ENCODE measurements at regions not wholly inside any gene's neighbourhood (a gene's known extent, or its start where the extent isn't known, plus 50 kb on each side); places are given as distances from the start of the nearest gene placed in this dataset.

- no peak for DNase-seq
Measured at GRCh38 chr5:125014202-125014601, 267.8 kb upstream of the ZNF608 start.

- DNase-seq, result no peak
Measured at GRCh38 chr5:125017796-125018195, 271.4 kb upstream of the ZNF608 start.

GRCh38 chr5:125023673-125024072 lies 277.2 kb upstream of the ZNF608 start:
- no peak for DNase-seq

GRCh38 chr5:125026867-125027731 lies 280.7 kb upstream of the ZNF608 start:
- no peak for DNase-seq

GRCh38 chr5:125032286-125032685 lies 285.8 kb upstream of the ZNF608 start:
- no peak for DNase-seq

- no peak for DNase-seq
Measured at GRCh38 chr5:125033602-125034001, 287.2 kb upstream of the ZNF608 start.

- no peak for DNase-seq
Measured at GRCh38 chr5:125034331-125034730, 287.9 kb upstream of the ZNF608 start.

GRCh38 chr5:125036494-125036893 lies 290.1 kb upstream of the ZNF608 start:
- DNase-seq, result no peak

- no peak for DNase-seq
Measured at GRCh38 chr5:125037020-125037419, 290.6 kb upstream of the ZNF608 start.

GRCh38 chr5:125037530-125037929 lies 291.1 kb upstream of the ZNF608 start:
- no peak for DNase-seq

- no peak for DNase-seq
Measured at GRCh38 chr5:125038477-125038876, 292.0 kb upstream of the ZNF608 start.

GRCh38 chr5:125041798-125042197 lies 295.4 kb upstream of the ZNF608 start:
- DNase-seq, result no peak

GRCh38 chr5:125042261-125042890 lies 295.9 kb upstream of the ZNF608 start:
- DNase-seq, result no peak

GRCh38 chr5:125043781-125044391 lies 297.4 kb upstream of the ZNF608 start:
- DNase-seq, result no peak

GRCh38 chr5:125044491-125045282 lies 298.2 kb upstream of the ZNF608 start:
- DNase-seq, result no peak

GRCh38 chr5:125045646-125046045 lies 299.2 kb upstream of the ZNF608 start:
- DNase-seq, result no peak

- DNase-seq, result no peak
Measured at GRCh38 chr5:125046838-125047237, 300.4 kb upstream of the ZNF608 start.

GRCh38 chr5:125047871-125048270 lies 301.4 kb upstream of the ZNF608 start:
- DNase-seq, result no peak

GRCh38 chr5:125049721-125050702 lies 303.6 kb upstream of the ZNF608 start:
- no peak for DNase-seq

- no peak for DNase-seq
Measured at GRCh38 chr5:125050926-125051325, 304.5 kb upstream of the ZNF608 start.

GRCh38 chr5:125052584-125052983 lies 306.1 kb upstream of the ZNF608 start:
- DNase-seq, result no peak

- DNase-seq, result no peak
Measured at GRCh38 chr5:125053179-125053578, 306.7 kb upstream of the ZNF608 start.
